ENCODE measurements at regions not wholly inside any gene's neighbourhood (a gene's known extent, or its start where the extent isn't known, plus 50 kb on each side); places are given as distances from the start of the nearest gene placed in this dataset.
"Not testable (repeated sequence)": the region's sequence is repeated elsewhere in the genome, so short reads cannot be mapped to it uniquely, and the experiment has no call there.

GRCh38 chr6:140661691-140662090, 1287.2 kb upstream of the CITED2 start:
- DNase-seq (ENCODE audit: low read depth): no peak

- DNase-seq (ENCODE audit: low read depth): no peak
These were observed 1285.8 kb upstream of the CITED2 start for GRCh38 chr6:140660295-140660694.

GRCh38 chr6:140653972-140654371, 1279.5 kb upstream of the CITED2 start:
- DNase-seq (ENCODE audit: low read depth): no peak

GRCh38 chr6:140653506-140653905, 1279.1 kb upstream of the CITED2 start:
- no peak for DNase-seq (ENCODE audit: low read depth)

- DNase-seq (ENCODE audit: low read depth): not testable (repeated sequence)
These were observed 1275.1 kb upstream of the CITED2 start for GRCh38 chr6:140649502-140649901.

- DNase-seq (ENCODE audit: low read depth): not testable (repeated sequence)
These were observed 1272.9 kb upstream of the CITED2 start for GRCh38 chr6:140647322-140647721.

GRCh38 chr6:140644017-140644416, 1269.6 kb upstream of the CITED2 start:
- DNase-seq (ENCODE audit: low read depth): no peak

GRCh38 chr6:140641412-140641811, 1267.0 kb upstream of the CITED2 start:
- no peak for DNase-seq (ENCODE audit: low read depth)

GRCh38 chr6:140636908-140637402, 1262.5 kb upstream of the CITED2 start:
- no peak for DNase-seq (ENCODE audit: low read depth)

GRCh38 chr6:140636271-140636907, 1261.9 kb upstream of the CITED2 start:
- DNase-seq (ENCODE audit: low read depth): no peak

GRCh38 chr6:140627002-140627401, 1252.6 kb upstream of the CITED2 start:
- DNase-seq (ENCODE audit: low read depth): no peak

- DNase-seq (ENCODE audit: low read depth): peak; percentile 89
These were observed 1249.0 kb upstream of the CITED2 start for GRCh38 chr6:140623498-140623897.

GRCh38 chr6:140620496-140620895, 1246.0 kb upstream of the CITED2 start:
- DNase-seq (ENCODE audit: low read depth): no peak

GRCh38 chr6:140609956-140610355, 1235.5 kb upstream of the CITED2 start:
- peak; percentile 13 for DNase-seq (ENCODE audit: low read depth)

GRCh38 chr6:140609321-140609720, 1234.9 kb upstream of the CITED2 start:
- DNase-seq (ENCODE audit: low read depth): no peak

- no peak for DNase-seq (ENCODE audit: low read depth)
These were observed 1230.3 kb upstream of the CITED2 start for GRCh38 chr6:140604786-140605185.

- no peak for DNase-seq (ENCODE audit: low read depth)
These were observed 1228.2 kb upstream of the CITED2 start for GRCh38 chr6:140602431-140603248.

- no peak for DNase-seq (ENCODE audit: low read depth)
These were observed 1226.8 kb upstream of the CITED2 start for GRCh38 chr6:140601021-140601808.

GRCh38 chr6:140599916-140600315, 1225.5 kb upstream of the CITED2 start:
- DNase-seq (ENCODE audit: low read depth): no peak

GRCh38 chr6:140597181-140597580, 1222.7 kb upstream of the CITED2 start:
- DNase-seq (ENCODE audit: low read depth): no peak

- DNase-seq (ENCODE audit: low read depth): no peak
These were observed 1220.3 kb upstream of the CITED2 start for GRCh38 chr6:140594806-140595128.

GRCh38 chr6:140592877-140593276, 1218.4 kb upstream of the CITED2 start:
- DNase-seq (ENCODE audit: low read depth): no peak

- DNase-seq (ENCODE audit: low read depth): no peak
These were observed 1216.2 kb upstream of the CITED2 start for GRCh38 chr6:140590641-140591040.
